ENCODE measurements at regions not wholly inside any gene's neighbourhood (a gene's known extent, or its start where the extent isn't known, plus 50 kb on each side); places are given as distances from the start of the nearest gene placed in this dataset.
"Not testable (repeated sequence)": the region's sequence is repeated elsewhere in the genome, so short reads cannot be mapped to it uniquely, and the experiment has no call there.

GRCh38 chr2:18077704-18078103, 199.2 kb downstream of the KCNS3 start:
- DNase-seq (ENCODE audit: low spot score): no peak

- no peak for DNase-seq (ENCODE audit: low spot score)
Observed at GRCh38 chr2:18077231-18077630, 198.8 kb downstream of the KCNS3 start.

- peak; percentile 36 for DNase-seq (ENCODE audit: low spot score)
Observed at GRCh38 chr2:18074476-18074875, 196.0 kb downstream of the KCNS3 start.

- DNase-seq (ENCODE audit: low spot score): no peak
Observed at GRCh38 chr2:18073601-18074000, 195.1 kb downstream of the KCNS3 start.

GRCh38 chr2:18067588-18068384, 189.3 kb downstream of the KCNS3 start:
- no peak for DNase-seq (ENCODE audit: low spot score)

- DNase-seq (ENCODE audit: low spot score): no peak
Observed at GRCh38 chr2:18066894-18067293, 188.4 kb downstream of the KCNS3 start.

- DNase-seq (ENCODE audit: low spot score): no peak
Observed at GRCh38 chr2:18066066-18066465, 187.6 kb downstream of the KCNS3 start.

- DNase-seq (ENCODE audit: low spot score): no peak
Observed at GRCh38 chr2:18065249-18065648, 186.8 kb downstream of the KCNS3 start.

GRCh38 chr2:18063826-18064470, 185.5 kb downstream of the KCNS3 start:
- no peak for DNase-seq (ENCODE audit: low spot score)

GRCh38 chr2:18062892-18063291, 184.4 kb downstream of the KCNS3 start:
- no peak for DNase-seq (ENCODE audit: low spot score)

GRCh38 chr2:18061717-18062116, 183.2 kb downstream of the KCNS3 start:
- DNase-seq (ENCODE audit: low spot score): no peak

GRCh38 chr2:18057657-18058056, 179.2 kb downstream of the KCNS3 start:
- no peak for DNase-seq (ENCODE audit: low spot score)

GRCh38 chr2:18055290-18055689, 176.8 kb downstream of the KCNS3 start:
- no peak for DNase-seq (ENCODE audit: low spot score)

- DNase-seq (ENCODE audit: low spot score): no peak
Observed at GRCh38 chr2:18050001-18050400, 171.5 kb downstream of the KCNS3 start.

GRCh38 chr2:18049325-18049724, 170.9 kb downstream of the KCNS3 start:
- no peak for DNase-seq (ENCODE audit: low spot score)

GRCh38 chr2:18047896-18048657, 169.6 kb downstream of the KCNS3 start:
- DNase-seq (ENCODE audit: low spot score): no peak

GRCh38 chr2:18047213-18047611, 168.7 kb downstream of the KCNS3 start:
- no peak for DNase-seq (ENCODE audit: low spot score)

GRCh38 chr2:18046558-18047212, 168.2 kb downstream of the KCNS3 start:
- DNase-seq (ENCODE audit: low spot score): no peak

- no peak for DNase-seq (ENCODE audit: low spot score)
Observed at GRCh38 chr2:18046017-18046416, 167.6 kb downstream of the KCNS3 start.

- DNase-seq (ENCODE audit: low spot score): no peak
Observed at GRCh38 chr2:18045230-18045629, 166.8 kb downstream of the KCNS3 start.

- DNase-seq (ENCODE audit: low spot score): not testable (repeated sequence)
Observed at GRCh38 chr2:18017381-18017780, 138.9 kb downstream of the KCNS3 start.

- no peak for DNase-seq (ENCODE audit: low spot score)
Observed at GRCh38 chr2:18009891-18010290, 131.4 kb downstream of the KCNS3 start.
